B cell (primary cell): ENCODE measurements at regions not wholly inside any gene's neighbourhood (a gene's known extent, or its start where the extent isn't known, plus 50 kb on each side); places are given as distances from the start of the nearest gene placed in this dataset.

Experiments
- ATAC-seq: fragments of 200-7000 bp; cut with Tn5 transposase; one replicate; pipeline ENCODE4 v1.10.0; 2021; ENCODE audit warnings: low read depth, mild to moderate bottlenecking, moderate number of reproducible peaks, moderate library complexity
- CTCF ChIA-PET: fragments of 350-600 bp; sonication (Branson Sonifier 250); formaldehyde crosslinking; loops from one replicate; lab custom pipeline; 2021; ENCODE audit warnings: antibody characterized with exemption, inconsistent platforms; lab: Charles Lee
- POLR2A ChIA-PET: fragments of 350-600 bp; sonication (Branson Sonifier 250); formaldehyde crosslinking; loops from one replicate; lab custom pipeline; 2021; ENCODE audit warnings: antibody characterized with exemption; lab: Charles Lee
- DNase-seq: peaks from one replicate; pipeline ENCODE4 v3.0.0; 2013
- H2AFZ ChIP-seq: 2 replicates; pipeline ENCODE4 v1.6.1; 2012; ENCODE audit warnings: mild to moderate bottlenecking, low read depth, low read length; ENCODE audit not compliant: insufficient read depth, poor library complexity, severe bottlenecking
- H3K27ac ChIP-seq, 2 donors: 1 replicate in 1 of 2; 2 replicates in 1 of 2; pipeline ENCODE4 v1.5.1; 2012 to 2013; ENCODE audit warnings: low read length in 2 of 2, mild to moderate bottlenecking in 2 of 2, moderate library complexity in 1 of 2
- H3K27me3 ChIP-seq, 4 experiments: fragments of 200-600 bp in 1 of 4; sonication (generic) in 1 of 4; replicated peaks in 1 of 4; 1 replicate in 2 of 4; 2 replicates in 2 of 4; pipeline versions ENCODE4 v1.6.1 to v1.7.0; 2013 to 2016; ENCODE audit warnings: low read length in 3 of 4, mild to moderate bottlenecking in 2 of 4, mixed read lengths in 1 of 4, moderate library complexity in 1 of 4; ENCODE audit not compliant: insufficient read depth in 4 of 4, control insufficient read depth in 3 of 4; ENCODE audit errors: control extremely low read depth in 1 of 4
- H3K36me3 ChIP-seq, 2 experiments: replicated peaks in 1 of 2; 1 replicate in 1 of 2; 2 replicates in 1 of 2; pipeline versions ENCODE4 v1.6.1 to v1.7.1; 2013; ENCODE audit warnings: low read length in 1 of 2; ENCODE audit not compliant: insufficient read depth in 2 of 2, control insufficient read depth in 1 of 2; ENCODE audit errors: control extremely low read depth in 1 of 2, extremely low read depth in 1 of 2
- H3K4me1 ChIP-seq, 2 donors: fragments of 200-600 bp in 1 of 2; sonication (generic) in 1 of 2; 1 replicate in 1 of 2; 2 replicates in 1 of 2; pipeline versions ENCODE4 v1.5.1 to v1.6.1; 2013 to 2017; ENCODE audit warnings: low read length in 2 of 2; ENCODE audit not compliant: control insufficient read depth in 2 of 2, insufficient read depth in 2 of 2
- H3K4me2 ChIP-seq: replicated peaks from 2 replicates; pipeline ENCODE3; 2012; ENCODE audit warnings: mild to moderate bottlenecking, low read depth, low read length; ENCODE audit not compliant: poor library complexity, severe bottlenecking
- H3K4me3 ChIP-seq, 5 experiments: fragments of 200-600 bp in 1 of 5; sonication (generic) in 1 of 5; 1 replicate in 3 of 5; 2 replicates in 2 of 5; pipeline versions ENCODE4 v1.5.1 to v1.7.0; 2011 to 2016; ENCODE audit warnings: low read length in 4 of 5, mild to moderate bottlenecking in 4 of 5, low read depth in 2 of 5, control low read depth in 1 of 5, moderate library complexity in 1 of 5; ENCODE audit not compliant: insufficient read depth in 1 of 5; ENCODE audit errors: control extremely low read depth in 1 of 5, extremely low read depth in 1 of 5
- H3K79me2 ChIP-seq: fragments of 200-600 bp; sonication (generic); one replicate; pipeline ENCODE4 v1.6.0; 2016; ENCODE audit warnings: low read length; ENCODE audit not compliant: control insufficient read depth, insufficient read depth
- H3K9ac ChIP-seq: fragments of 200-600 bp; sonication (generic); 2 replicates; pipeline ENCODE4 v1.6.1; 2017; ENCODE audit warnings: mild to moderate bottlenecking, low read length, moderate library complexity
- H3K9me3 ChIP-seq, 3 donors: one replicate each; pipeline versions ENCODE4 v1.6.1 to v1.7.1; 2013; ENCODE audit warnings: low read length in 2 of 3; ENCODE audit not compliant: control insufficient read depth in 2 of 3, insufficient read depth in 1 of 3; ENCODE audit errors: control extremely low read depth in 1 of 3
- H4K20me1 ChIP-seq: 2 replicates; pipeline ENCODE4 v1.6.0; 2012; ENCODE audit warnings: mild to moderate bottlenecking, low read length; ENCODE audit not compliant: insufficient read depth, control insufficient read depth, poor library complexity, severe bottlenecking
- H3K27ac Mint-ChIP-seq: one replicate; pipeline ENCODE4 v1.8.0; 2021; ENCODE audit warnings: mixed read lengths
- H3K27me3 Mint-ChIP-seq: one replicate; pipeline ENCODE4 v1.8.0; 2021; ENCODE audit warnings: mixed read lengths
- H3K4me1 Mint-ChIP-seq: one replicate; pipeline ENCODE4 v1.8.0; 2021; ENCODE audit warnings: mixed read lengths
- H3K4me3 Mint-ChIP-seq: one replicate; pipeline ENCODE4 v1.8.0; 2021; ENCODE audit warnings: mixed read lengths
- H3K9me3 Mint-ChIP-seq: one replicate; pipeline ENCODE4 v1.8.0; 2022; ENCODE audit warnings: mixed read lengths; ENCODE audit not compliant: insufficient read depth
- EZH2 ChIP-seq: IDR thresholded peaks from 2 replicates; pipeline ENCODE4 v1.6.1; 2012; ENCODE audit warnings: borderline replicate concordance, low read depth, mild to moderate bottlenecking, moderate library complexity, low read length; ENCODE audit not compliant: insufficient read depth, poor library complexity, severe bottlenecking
- WGBS: methylation state at CpG from one replicate; pipeline ENCODE4 v1.1.5; 2013; ENCODE audit warnings: missing lambda C conversion rate; ENCODE audit not compliant: insufficient coverage; 5-methylcytosine and 5-hydroxymethylcytosine counted together
- intact Hi-C: fragments of 100-400 bp; cut with micrococcal nuclease; formaldehyde crosslinking; loops from one replicate; pipeline ENCODE4 v1.10.0; 2022
- TF ChIP-seq, protein P1 (sequence below): fragments of 200-600 bp; IDR thresholded peaks from one replicate; pipeline ENCODE4 v1.8.0; 2022; ENCODE audit warnings: antibody characterized with exemption, mild to moderate bottlenecking

DNA sequence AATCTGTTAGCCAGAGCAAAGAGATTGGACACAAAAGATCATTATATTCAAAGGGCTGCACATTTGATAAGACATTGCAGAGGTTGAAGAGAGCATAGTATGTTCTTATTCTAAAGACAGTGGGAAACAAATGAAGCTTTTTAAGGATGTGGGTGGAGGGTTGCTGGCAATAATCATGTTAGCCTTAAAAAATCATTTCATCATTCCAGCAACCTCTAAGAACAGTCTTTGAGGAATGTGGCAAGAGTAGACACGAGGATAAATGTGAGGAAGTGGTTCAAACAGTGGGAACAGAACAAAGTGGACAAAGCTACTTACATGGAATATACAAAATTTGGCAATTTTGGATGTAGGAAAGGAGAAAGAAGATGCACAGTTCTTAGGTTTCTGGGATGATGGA lies 167.3 kb upstream of the SPRY1 start:
- no peak overlapping the region for H3K4me2 ChIP-seq
- no peak overlapping the region for H2AFZ ChIP-seq
- no peak for DNase-seq
- POLR2A ChIA-PET = no interaction called here
- ATAC-seq = no peak
- H3K4me1 ChIP-seq = no peaks in the 10 kb centered on the region
- Mint-ChIP-seq H3K27ac (no peak overlapping the region), H3K9me3 (peaks cover 2% of the 10 kb centered on the region), H3K4me3 (no peak overlapping the region), H3K27me3 (no peaks in the 10 kb centered on the region), H3K4me1 (peaks cover 4% of the 10 kb centered on the region)
- H3K36me3 ChIP-seq = no peaks in the 10 kb centered on the region
- no peaks in the 10 kb centered on the region for H3K27me3 ChIP-seq
- no peaks in the 10 kb centered on the region for H4K20me1 ChIP-seq
- H3K4me3 ChIP-seq = no peak overlapping the region
- H3K9ac ChIP-seq = no peak overlapping the region
- no peaks in the 10 kb centered on the region for H3K79me2 ChIP-seq
- H3K9me3 ChIP-seq = no peaks in the 10 kb centered on the region
- H3K27ac ChIP-seq = no peak overlapping the region
- TF ChIP-seq EZH2 = no peak
- TF ChIP-seq, protein P1, sequence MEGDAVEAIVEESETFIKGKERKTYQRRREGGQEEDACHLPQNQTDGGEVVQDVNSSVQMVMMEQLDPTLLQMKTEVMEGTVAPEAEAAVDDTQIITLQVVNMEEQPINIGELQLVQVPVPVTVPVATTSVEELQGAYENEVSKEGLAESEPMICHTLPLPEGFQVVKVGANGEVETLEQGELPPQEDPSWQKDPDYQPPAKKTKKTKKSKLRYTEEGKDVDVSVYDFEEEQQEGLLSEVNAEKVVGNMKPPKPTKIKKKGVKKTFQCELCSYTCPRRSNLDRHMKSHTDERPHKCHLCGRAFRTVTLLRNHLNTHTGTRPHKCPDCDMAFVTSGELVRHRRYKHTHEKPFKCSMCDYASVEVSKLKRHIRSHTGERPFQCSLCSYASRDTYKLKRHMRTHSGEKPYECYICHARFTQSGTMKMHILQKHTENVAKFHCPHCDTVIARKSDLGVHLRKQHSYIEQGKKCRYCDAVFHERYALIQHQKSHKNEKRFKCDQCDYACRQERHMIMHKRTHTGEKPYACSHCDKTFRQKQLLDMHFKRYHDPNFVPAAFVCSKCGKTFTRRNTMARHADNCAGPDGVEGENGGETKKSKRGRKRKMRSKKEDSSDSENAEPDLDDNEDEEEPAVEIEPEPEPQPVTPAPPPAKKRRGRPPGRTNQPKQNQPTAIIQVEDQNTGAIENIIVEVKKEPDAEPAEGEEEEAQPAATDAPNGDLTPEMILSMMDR = no peak
- intact Hi-C loops = no loop called here
- WGBS = no CpG with 5 or more reads among the region's 1 CpG
- CTCF ChIA-PET = no interaction called here

DNA sequence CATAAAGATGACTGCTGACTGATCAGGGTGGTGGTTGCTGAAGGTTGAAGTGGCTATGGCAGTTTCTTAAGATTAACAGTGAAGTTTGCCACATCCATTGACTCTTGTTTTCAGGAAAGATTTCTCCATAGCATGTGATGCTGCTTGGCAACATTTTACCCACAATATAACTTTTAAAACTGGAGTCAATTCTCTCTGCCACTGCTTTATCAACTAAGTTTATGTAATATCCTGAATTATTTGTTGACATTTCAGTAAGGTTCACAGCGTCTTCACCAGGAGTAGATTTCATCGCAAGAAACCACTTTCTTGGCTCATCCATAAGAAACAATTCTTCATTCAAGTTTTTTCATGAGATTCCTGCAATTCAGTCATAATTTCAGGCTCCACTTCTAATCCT lies 166.5 kb upstream of the SPRY1 start:
- H3K9me3 ChIP-seq = no peaks in the 10 kb centered on the region
- H3K27ac ChIP-seq = no peak overlapping the region
- Mint-ChIP-seq H3K4me3 (no peak overlapping the region), H3K9me3 (peaks cover 2% of the 10 kb centered on the region), H3K4me1 (peaks cover 4% of the 10 kb centered on the region), H3K27ac (no peak overlapping the region), H3K27me3 (no peaks in the 10 kb centered on the region)
- no peak for ATAC-seq
- no peak overlapping the region for H2AFZ ChIP-seq
- H3K4me1 ChIP-seq = no peaks in the 10 kb centered on the region
- H3K27me3 ChIP-seq = no peaks in the 10 kb centered on the region
- ChIA-PET POLR2A (no interaction called here), CTCF (no interaction called here)
- H3K4me2 ChIP-seq = no peak overlapping the region
- H3K9ac ChIP-seq = no peak overlapping the region
- H3K4me3 ChIP-seq = no peak overlapping the region
- DNase-seq = no peak
- no peaks in the 10 kb centered on the region for H3K79me2 ChIP-seq
- TF ChIP-seq, protein P1 = no peak
- no peak for TF ChIP-seq EZH2
- H4K20me1 ChIP-seq = no peaks in the 10 kb centered on the region
- intact Hi-C loops = no loop called here
- H3K36me3 ChIP-seq = no peaks in the 10 kb centered on the region
- WGBS = 86% methylated on average over 1 of the region's 2 CpGs
